ACC112 (cell line): ENCODE measurements at regions not wholly inside any gene's neighbourhood (a gene's known extent, or its start where the extent isn't known, plus 50 kb on each side); places are given as distances from the start of the nearest gene placed in this dataset.

Source experiments
- H2AFZ ChIP-seq: fragments of 200-600 bp; sonication (generic); one replicate; pipeline ENCODE4 v1.6.0; 2017; ENCODE audit warnings: antibody characterized with exemption, low read length; ENCODE audit not compliant: unreplicated experiment
- H3K27ac ChIP-seq: fragments of 200-600 bp; sonication (generic); 2 replicates; pipeline ENCODE4 v1.5.1; 2014; ENCODE audit warnings: low read depth, mild to moderate bottlenecking, antibody characterized with exemption, low read length, moderate library complexity
- H3K27me3 ChIP-seq: fragments of 200-600 bp; sonication (generic); 2 replicates; pipeline ENCODE4 v1.6.1; 2014; ENCODE audit warnings: mild to moderate bottlenecking, antibody characterized with exemption, low read length, moderate library complexity, mixed read lengths; ENCODE audit not compliant: insufficient read depth
- H3K36me3 ChIP-seq: fragments of 200-600 bp; sonication (generic); 2 replicates; pipeline ENCODE4 v1.6.1; 2016; ENCODE audit warnings: mild to moderate bottlenecking, antibody characterized with exemption, low read length, moderate library complexity, mixed read lengths; ENCODE audit not compliant: insufficient read depth
- H3K4me1 ChIP-seq: fragments of 200-600 bp; sonication (generic); one replicate; pipeline ENCODE4 v1.6.1; 2016; ENCODE audit warnings: low read length, mixed read lengths; ENCODE audit not compliant: insufficient read depth, unreplicated experiment, control insufficient read depth
- H3K4me3 ChIP-seq: fragments of 200-600 bp; sonication (generic); 2 replicates; pipeline ENCODE4 v1.5.1; 2014; ENCODE audit warnings: mild to moderate bottlenecking, low read depth, low read length
- H3K79me2 ChIP-seq: fragments of 200-600 bp; sonication (generic); one replicate; pipeline ENCODE4 v1.6.0; 2016; ENCODE audit warnings: low read length; ENCODE audit not compliant: control insufficient read depth, unreplicated experiment, insufficient read depth

GRCh38 chr4:106707776-106708463, 328.2 kb downstream of the DKK2 start:
- H3K27ac ChIP-seq, result no peak overlapping the region
- no peaks in the 10 kb centered on the region for H3K79me2 ChIP-seq
- no peak overlapping the region for H3K4me3 ChIP-seq
- H2AFZ ChIP-seq, result peak overlapping the region; percentile 26
- no peaks in the 10 kb centered on the region for H3K27me3 ChIP-seq
- peaks cover 10% of the 10 kb centered on the region for H3K4me1 ChIP-seq
- no peaks in the 10 kb centered on the region for H3K36me3 ChIP-seq

- H3K27ac ChIP-seq, result no peak overlapping the region
- no peaks in the 10 kb centered on the region for H3K27me3 ChIP-seq
- H3K4me1 ChIP-seq, result peaks cover 10% of the 10 kb centered on the region
- H2AFZ ChIP-seq, result no peak overlapping the region
- no peaks in the 10 kb centered on the region for H3K36me3 ChIP-seq
- H3K4me3 ChIP-seq, result no peak overlapping the region
- no peaks in the 10 kb centered on the region for H3K79me2 ChIP-seq
These were observed 331.8 kb downstream of the DKK2 start for GRCh38 chr4:106704253-106704870.

GRCh38 chr4:106700321-106700720, 331.7 kb upstream of the GIMD1 start:
- no peak overlapping the region for H2AFZ ChIP-seq
- H3K4me1 ChIP-seq, result no peaks in the 10 kb centered on the region
- no peaks in the 10 kb centered on the region for H3K36me3 ChIP-seq
- H3K27ac ChIP-seq, result no peak overlapping the region
- no peaks in the 10 kb centered on the region for H3K27me3 ChIP-seq
- H3K79me2 ChIP-seq, result no peaks in the 10 kb centered on the region
- H3K4me3 ChIP-seq, result no peak overlapping the region

- H3K27me3 ChIP-seq, result no peaks in the 10 kb centered on the region
- H3K27ac ChIP-seq, result no peak overlapping the region
- no peaks in the 10 kb centered on the region for H3K79me2 ChIP-seq
- no peaks in the 10 kb centered on the region for H3K36me3 ChIP-seq
- H2AFZ ChIP-seq, result no peak overlapping the region
- no peaks in the 10 kb centered on the region for H3K4me1 ChIP-seq
- H3K4me3 ChIP-seq, result no peak overlapping the region
These were observed 330.1 kb upstream of the GIMD1 start for GRCh38 chr4:106698621-106699195.

GRCh38 chr4:106695501-106696262, 327.1 kb upstream of the GIMD1 start:
- Histone ChIP-seq H3K36me3 (no peaks in the 10 kb centered on the region), H3K4me1 (peaks cover 4% of the 10 kb centered on the region), H2AFZ (peak overlapping the region; percentile 15), H3K27ac (no peak overlapping the region), H3K4me3 (no peak overlapping the region), H3K27me3 (no peaks in the 10 kb centered on the region), H3K79me2 (no peaks in the 10 kb centered on the region)

- H3K27me3 ChIP-seq, result no peaks in the 10 kb centered on the region
- H3K79me2 ChIP-seq, result no peaks in the 10 kb centered on the region
- H3K4me3 ChIP-seq, result no peak overlapping the region
- peaks cover 10% of the 10 kb centered on the region for H3K4me1 ChIP-seq
- H3K36me3 ChIP-seq, result no peaks in the 10 kb centered on the region
- H2AFZ ChIP-seq, result no peak overlapping the region
- no peak overlapping the region for H3K27ac ChIP-seq
These were observed 325.7 kb upstream of the GIMD1 start for GRCh38 chr4:106694232-106694631.

- Histone ChIP-seq H2AFZ (no peak overlapping the region), H3K79me2 (no peaks in the 10 kb centered on the region), H3K4me1 (peaks cover 15% of the 10 kb centered on the region), H3K27ac (no peak overlapping the region), H3K4me3 (no peak overlapping the region), H3K36me3 (no peaks in the 10 kb centered on the region), H3K27me3 (no peaks in the 10 kb centered on the region)
These were observed 323.2 kb upstream of the GIMD1 start for GRCh38 chr4:106691749-106692148.

- Histone ChIP-seq H3K36me3 (no peaks in the 10 kb centered on the region), H2AFZ (peak overlapping the region; percentile 2), H3K4me3 (no peak overlapping the region), H3K4me1 (peaks cover 15% of the 10 kb centered on the region), H3K79me2 (no peaks in the 10 kb centered on the region), H3K27ac (peak overlapping the region; percentile 57; the same call in 1 of the 2 replicates), H3K27me3 (no peaks in the 10 kb centered on the region)
These were observed 321.9 kb upstream of the GIMD1 start for GRCh38 chr4:106690487-106690886.

GRCh38 chr4:106687026-106687425, 318.4 kb upstream of the GIMD1 start:
- Histone ChIP-seq H3K27me3 (no peaks in the 10 kb centered on the region), H3K79me2 (no peaks in the 10 kb centered on the region), H3K36me3 (no peaks in the 10 kb centered on the region), H3K27ac (peak overlapping the region; percentile 25), H3K4me3 (no peak overlapping the region), H3K4me1 (peaks cover 15% of the 10 kb centered on the region), H2AFZ (no peak overlapping the region)

- no peaks in the 10 kb centered on the region for H3K36me3 ChIP-seq
- H2AFZ ChIP-seq, result no peak overlapping the region
- H3K27ac ChIP-seq, result no peak overlapping the region
- H3K79me2 ChIP-seq, result no peaks in the 10 kb centered on the region
- H3K4me1 ChIP-seq, result peaks cover 7% of the 10 kb centered on the region
- H3K4me3 ChIP-seq, result no peak overlapping the region
- no peaks in the 10 kb centered on the region for H3K27me3 ChIP-seq
These were observed 312.9 kb upstream of the GIMD1 start for GRCh38 chr4:106681381-106681921.
